WTC11 (cell line): ENCODE measurements at regions not wholly inside any gene's neighbourhood (a gene's known extent, or its start where the extent isn't known, plus 50 kb on each side); places are given as distances from the start of the nearest gene placed in this dataset.

Experiments used
- ATAC-seq: fragments of 200-7000 bp; cut with Tn5 transposase; 2 replicates; pipeline ENCODE4 v1.10.0; 2021; ENCODE audit warnings: mild to moderate bottlenecking, moderate library complexity
- CTCF ChIA-PET: fragments of 300-600 bp; sonication (Branson Sonifier 250); formaldehyde crosslinking; loops from one replicate; lab custom pipeline; 2021; ENCODE audit warnings: antibody characterized with exemption; lab: Charles Lee
- POLR2A ChIA-PET: fragments of 350-600 bp; sonication (Branson Sonifier 250); formaldehyde crosslinking; loops from one replicate; lab custom pipeline; 2021; ENCODE audit warnings: antibody characterized with exemption; lab: Charles Lee
- DNase-seq: peaks from one replicate; pipeline ENCODE4 v3.0.0; 2021; ENCODE audit warnings: low spot score
- H3K27ac Mint-ChIP-seq: 2 replicates; pipeline ENCODE4 v1.8.0; 2021; ENCODE audit warnings: mixed read lengths
- H3K27me3 Mint-ChIP-seq: 2 replicates; pipeline ENCODE4 v1.8.0; 2021; ENCODE audit warnings: low read depth, mild to moderate bottlenecking, moderate library complexity, mixed read lengths
- H3K36me3 Mint-ChIP-seq: 2 replicates; pipeline ENCODE4 v1.8.0; 2021; ENCODE audit warnings: mixed read lengths
- H3K4me1 Mint-ChIP-seq: 2 replicates; pipeline ENCODE4 v1.8.0; 2022; ENCODE audit warnings: mixed read lengths
- H3K4me3 Mint-ChIP-seq: 2 replicates; pipeline ENCODE4 v1.8.0; 2021; ENCODE audit warnings: mild to moderate bottlenecking, moderate library complexity, mixed read lengths
- H3K9me3 Mint-ChIP-seq: 2 replicates; pipeline ENCODE4 v1.8.0; 2021; ENCODE audit warnings: mixed read lengths
- AR ChIP-seq: fragments of 250-450 bp; sonication (Bioruptor Pico); IDR thresholded peaks from 2 replicates; pipeline ENCODE4 v1.9.0; 2021; ENCODE audit warnings: mild to moderate bottlenecking
- ELF4 ChIP-seq: sonication (generic); formaldehyde crosslinking; IDR thresholded peaks from 2 replicates; pipeline ENCODE4 v1.8.1; 2022; ENCODE audit warnings: low read depth, mild to moderate bottlenecking, moderate library complexity, missing genetic modification reagents
- ERG ChIP-seq: fragments of 250-450 bp; sonication (Bioruptor Pico); IDR thresholded peaks from 2 replicates; pipeline ENCODE4 v1.8.0; 2021; ENCODE audit warnings: mild to moderate bottlenecking
- ETV6 ChIP-seq: sonication (generic); formaldehyde crosslinking; IDR thresholded peaks from 2 replicates; pipeline ENCODE4 v1.8.1; 2022; ENCODE audit warnings: mild to moderate bottlenecking, missing genetic modification reagents
- FOXK1 ChIP-seq: sonication (generic); formaldehyde crosslinking; IDR thresholded peaks from 2 replicates; pipeline ENCODE4 v1.8.0; 2022; ENCODE audit warnings: mild to moderate bottlenecking, moderate library complexity, missing genetic modification reagents
- FOXP1 ChIP-seq: sonication (generic); formaldehyde crosslinking; IDR thresholded peaks from 2 replicates; pipeline ENCODE4 v1.8.0; 2022; ENCODE audit warnings: missing genetic modification reagents, mild to moderate bottlenecking, moderate library complexity, borderline replicate concordance
- GRHL2 ChIP-seq: fragments of 250-450 bp; sonication (Bioruptor Pico); IDR thresholded peaks from 2 replicates; pipeline ENCODE4 v1.8.0; 2022; ENCODE audit warnings: mild to moderate bottlenecking, moderate library complexity; ENCODE audit not compliant: insufficient replicate concordance, severe bottlenecking
- HMGXB4 ChIP-seq: sonication (generic); formaldehyde crosslinking; IDR thresholded peaks from 2 replicates; pipeline ENCODE4 v1.8.1; 2023; ENCODE audit warnings: mild to moderate bottlenecking, moderate library complexity, missing genetic modification reagents
- IRF1 ChIP-seq: sonication (generic); formaldehyde crosslinking; IDR thresholded peaks from 2 replicates; pipeline ENCODE4 v1.8.0; 2023; ENCODE audit warnings: missing genetic modification reagents
- JAZF1 ChIP-seq: fragments of 250-450 bp; sonication (Bioruptor Pico); IDR thresholded peaks from 2 replicates; pipeline ENCODE4 v1.9.0; 2021; ENCODE audit warnings: moderate library complexity, mild to moderate bottlenecking, inconsistent platforms
- KAT7 ChIP-seq: sonication (generic); formaldehyde crosslinking; IDR thresholded peaks from 2 replicates; pipeline ENCODE4 v1.8.1; 2023; ENCODE audit warnings: missing genetic modification reagents, mild to moderate bottlenecking, borderline replicate concordance
- MXD4 ChIP-seq: fragments of 250-450 bp; sonication (Bioruptor Pico); IDR thresholded peaks from 2 replicates; pipeline ENCODE4 v1.8.0; 2021; ENCODE audit warnings: mild to moderate bottlenecking, moderate library complexity, borderline replicate concordance
- OVOL2 ChIP-seq: fragments of 250-450 bp; sonication (Bioruptor Pico); IDR thresholded peaks from 2 replicates; pipeline ENCODE4 v1.9.0; 2021; ENCODE audit warnings: mild to moderate bottlenecking, borderline replicate concordance
- STAT6 ChIP-seq: sonication (generic); formaldehyde crosslinking; conservative IDR thresholded peaks from 2 replicates; pipeline ENCODE4 v1.8.1; 2023; ENCODE audit warnings: mild to moderate bottlenecking, low read depth, missing genetic modification reagents, moderate library complexity
- ZNF396 ChIP-seq: fragments of 250-450 bp; sonication (Bioruptor Pico); IDR thresholded peaks from 2 replicates; pipeline ENCODE4 v1.8.0; 2021; ENCODE audit warnings: mild to moderate bottlenecking, moderate library complexity, borderline replicate concordance
- ZNF416 ChIP-seq: fragments of 250-450 bp; sonication (Bioruptor Pico); IDR thresholded peaks from 2 replicates; pipeline ENCODE4 v1.9.0; 2021; ENCODE audit warnings: mild to moderate bottlenecking, inconsistent platforms
- ZNF423 ChIP-seq: fragments of 250-450 bp; sonication (Bioruptor Pico); IDR thresholded peaks from 2 replicates; pipeline ENCODE4 v2.1.2; 2022; ENCODE audit warnings: mild to moderate bottlenecking, moderate library complexity
- ZNF532 ChIP-seq: fragments of 250-450 bp; sonication (Bioruptor Pico); IDR thresholded peaks from 2 replicates; pipeline ENCODE4 v1.9.0; 2021; ENCODE audit warnings: mild to moderate bottlenecking, borderline replicate concordance
- ZNF671 ChIP-seq: fragments of 250-450 bp; sonication (Bioruptor Pico); IDR thresholded peaks from 2 replicates; pipeline ENCODE4 v1.8.0; 2021; ENCODE audit warnings: mild to moderate bottlenecking

- TF ChIP-seq ERG (CRISPR knock-in tag) (no peak), FOXP1 (CRISPR knock-in tag) (no peak), IRF1 (CRISPR knock-in tag) (no peak), STAT6 (CRISPR knock-in tag) (no peak), FOXK1 (CRISPR knock-in tag) (no peak), ELF4 (no peak), AR (CRISPR knock-in tag) (no peak), MXD4 (CRISPR knock-in tag) (no peak), ETV6 (no peak), JAZF1 (CRISPR knock-in tag) (no peak), ZNF532 (CRISPR knock-in tag) (no peak), ZNF396 (CRISPR knock-in tag) (no peak), OVOL2 (CRISPR knock-in tag) (no peak), ZNF423 (no peak), ZNF416 (CRISPR knock-in tag) (no peak)
Observed at GRCh38 chr14:101022121-101022520, 118.6 kb upstream of the RTL1 start (continued).

GRCh38 chr14:101022916-101023435, 119.5 kb upstream of the RTL1 start:
- ATAC-seq (no peak), DNase-seq (peak; percentile 2)
- H3K4me3 Mint-ChIP-seq, result no peak overlapping the region
- no peaks in the 10 kb centered on the region for H3K4me1 Mint-ChIP-seq
- H3K36me3 Mint-ChIP-seq, result peaks cover 72% of the 10 kb centered on the region
- no peak overlapping the region for H3K27ac Mint-ChIP-seq
- ChIA-PET POLR2A (no interaction called here), CTCF (no interaction called here)
- H3K9me3 Mint-ChIP-seq, result peaks cover 63% of the 10 kb centered on the region
- no peak for TF ChIP-seq ZNF671 (CRISPR knock-in tag)
- no peak for TF ChIP-seq HMGXB4 (CRISPR knock-in tag)
- no peak for TF ChIP-seq KAT7 (CRISPR knock-in tag)
- no peak for TF ChIP-seq GRHL2
- no peaks in the 10 kb centered on the region for H3K27me3 Mint-ChIP-seq
